Smooth muscle cell (in vitro differentiated cells): ENCODE measurements at regions not wholly inside any gene's neighbourhood (a gene's known extent, or its start where the extent isn't known, plus 50 kb on each side); places are given as distances from the start of the nearest gene placed in this dataset.

ENCODE experiments used
- DNase-seq: peaks from one replicate; lab custom pipeline; 2025; ENCODE audit not compliant: unreplicated experiment; lab: John Stamatoyannopoulos, UW
- H2AFZ ChIP-seq: fragments of 200-600 bp; sonication (generic); 2 replicates; pipeline ENCODE4 v1.6.0; 2016; ENCODE audit warnings: antibody characterized with exemption, low read depth, mild to moderate bottlenecking
- H3F3A ChIP-seq: fragments of 200-600 bp; sonication (generic); 2 replicates; pipeline ENCODE4 v1.6.0; 2017; ENCODE audit warnings: antibody characterized with exemption, low read depth
- H3K27ac ChIP-seq: fragments of 200-600 bp; sonication (generic); 2 replicates; pipeline ENCODE4 v1.5.1; 2016; ENCODE audit warnings: low read depth, mild to moderate bottlenecking
- H3K27me3 ChIP-seq: fragments of 200-600 bp; sonication (generic); 2 replicates; pipeline ENCODE4 v1.6.1; 2016; ENCODE audit warnings: low read depth, mild to moderate bottlenecking
- H3K36me3 ChIP-seq: fragments of 200-600 bp; sonication (generic); 2 replicates; pipeline ENCODE4 v1.5.1; 2016; ENCODE audit warnings: low read depth
- H3K4me1 ChIP-seq: fragments of 200-600 bp; sonication (generic); 2 replicates; pipeline ENCODE4 v1.5.1; 2016; ENCODE audit warnings: low read depth
- H3K4me2 ChIP-seq: fragments of 200-600 bp; sonication (generic); 2 replicates; pipeline ENCODE4 v1.6.0; 2016; ENCODE audit warnings: mild to moderate bottlenecking
- H3K4me3 ChIP-seq: fragments of 200-600 bp; sonication (generic); 2 replicates; pipeline ENCODE4 v1.5.1; 2016; ENCODE audit warnings: mild to moderate bottlenecking
- H3K79me2 ChIP-seq: fragments of 200-600 bp; sonication (generic); 2 replicates; pipeline ENCODE4 v1.6.0; 2016; ENCODE audit warnings: low read depth, mild to moderate bottlenecking
- H3K9ac ChIP-seq: fragments of 200-600 bp; sonication (generic); 2 replicates; pipeline ENCODE4 v1.6.0; 2016; ENCODE audit warnings: low read depth
- H3K9me3 ChIP-seq: fragments of 200-600 bp; sonication (generic); replicated peaks from 2 replicates; pipeline ENCODE4 v1.5.1; 2016; ENCODE audit warnings: low read depth
- H4K20me1 ChIP-seq: fragments of 200-600 bp; sonication (generic); 2 replicates; pipeline ENCODE4 v1.6.0; 2016; ENCODE audit warnings: low read depth
- WGBS: methylation state at CpG from one replicate; pipeline ENCODE4 v1.1.7; 2016; ENCODE audit warnings: low lambda C conversion rate; 5-methylcytosine and 5-hydroxymethylcytosine counted together
- TF ChIP-seq, protein P1 (sequence below): fragments of 200-600 bp; sonication (generic); IDR thresholded peaks from 2 replicates; pipeline ENCODE4 v1.5.1; 2017; ENCODE audit warnings: borderline replicate concordance, mild to moderate bottlenecking, antibody characterized with exemption; ENCODE audit not compliant: insufficient read depth, poor library complexity, severe bottlenecking

DNA sequence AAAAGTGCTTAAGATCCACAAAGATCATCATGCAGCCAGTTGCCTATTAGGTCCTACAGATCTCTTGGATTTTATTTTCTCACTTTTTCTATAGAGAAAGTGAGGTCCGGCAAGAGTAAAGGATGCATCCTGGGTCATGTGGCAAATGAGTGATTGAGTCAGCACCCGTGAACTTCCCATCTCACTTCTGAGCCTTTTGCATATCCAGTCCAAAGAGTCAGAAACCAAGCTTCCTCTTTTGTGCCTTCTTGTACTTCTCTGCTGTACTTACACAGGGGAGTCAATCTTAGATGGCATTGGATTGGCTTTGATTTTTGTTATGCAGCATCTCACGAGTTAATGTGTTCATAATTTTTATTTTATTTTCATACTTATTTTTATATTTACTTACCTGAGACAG lies 114.2 kb upstream of the IRX5 start:
- no peaks in the 10 kb centered on the region for H3K4me1 ChIP-seq
- H3F3A ChIP-seq = no peaks in the 10 kb centered on the region
- no peak overlapping the region for H3K4me2 ChIP-seq
- no peaks in the 10 kb centered on the region for H3K9me3 ChIP-seq
- no peak overlapping the region for H3K4me3 ChIP-seq
- no peaks in the 10 kb centered on the region for H3K36me3 ChIP-seq
- H2AFZ ChIP-seq = no peak overlapping the region
- whole genome bisulfite sequencing = 69% methylated on average over 3 of the region's 3 CpGs
- H3K9ac ChIP-seq = no peak overlapping the region
- H3K27ac ChIP-seq = no peak overlapping the region
- DNase-seq = no peak
- peaks cover 23% of the 10 kb centered on the region for H3K27me3 ChIP-seq
- TF ChIP-seq, protein P1, sequence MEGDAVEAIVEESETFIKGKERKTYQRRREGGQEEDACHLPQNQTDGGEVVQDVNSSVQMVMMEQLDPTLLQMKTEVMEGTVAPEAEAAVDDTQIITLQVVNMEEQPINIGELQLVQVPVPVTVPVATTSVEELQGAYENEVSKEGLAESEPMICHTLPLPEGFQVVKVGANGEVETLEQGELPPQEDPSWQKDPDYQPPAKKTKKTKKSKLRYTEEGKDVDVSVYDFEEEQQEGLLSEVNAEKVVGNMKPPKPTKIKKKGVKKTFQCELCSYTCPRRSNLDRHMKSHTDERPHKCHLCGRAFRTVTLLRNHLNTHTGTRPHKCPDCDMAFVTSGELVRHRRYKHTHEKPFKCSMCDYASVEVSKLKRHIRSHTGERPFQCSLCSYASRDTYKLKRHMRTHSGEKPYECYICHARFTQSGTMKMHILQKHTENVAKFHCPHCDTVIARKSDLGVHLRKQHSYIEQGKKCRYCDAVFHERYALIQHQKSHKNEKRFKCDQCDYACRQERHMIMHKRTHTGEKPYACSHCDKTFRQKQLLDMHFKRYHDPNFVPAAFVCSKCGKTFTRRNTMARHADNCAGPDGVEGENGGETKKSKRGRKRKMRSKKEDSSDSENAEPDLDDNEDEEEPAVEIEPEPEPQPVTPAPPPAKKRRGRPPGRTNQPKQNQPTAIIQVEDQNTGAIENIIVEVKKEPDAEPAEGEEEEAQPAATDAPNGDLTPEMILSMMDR = no peak
- H4K20me1 ChIP-seq = no peaks in the 10 kb centered on the region
- H3K79me2 ChIP-seq = no peaks in the 10 kb centered on the region

DNA sequence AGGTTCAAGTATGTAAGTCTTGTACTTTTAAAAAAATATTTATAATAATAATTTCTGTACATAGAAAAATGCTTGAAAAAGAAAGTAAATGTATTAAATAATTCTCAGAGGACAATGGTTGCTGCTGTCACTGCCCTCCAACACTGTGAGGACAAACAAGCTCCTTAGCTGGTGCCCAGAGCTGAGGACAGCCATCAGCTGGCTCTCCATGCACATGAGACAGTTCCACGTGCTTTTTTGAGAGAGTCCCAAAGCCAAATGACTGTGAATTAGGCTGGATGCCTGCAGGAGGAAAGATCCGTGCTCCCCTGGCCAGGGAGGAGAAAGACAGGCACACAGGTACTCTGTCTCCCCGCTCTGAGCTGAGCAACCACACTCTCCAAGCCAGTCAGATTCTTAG lies 115.5 kb upstream of the IRX5 start:
- TF ChIP-seq, protein P1 = no peak
- 86% methylated on average over 3 of the region's 3 CpGs for WGBS
- Histone ChIP-seq H3K79me2 (no peaks in the 10 kb centered on the region), H3K4me2 (no peak overlapping the region), H3K9me3 (no peaks in the 10 kb centered on the region), H3K4me1 (no peaks in the 10 kb centered on the region), H3F3A (no peaks in the 10 kb centered on the region), H3K4me3 (no peak overlapping the region), H2AFZ (no peak overlapping the region), H3K9ac (no peak overlapping the region), H3K36me3 (no peaks in the 10 kb centered on the region), H3K27ac (no peak overlapping the region), H4K20me1 (no peaks in the 10 kb centered on the region), H3K27me3 (peaks cover 32% of the 10 kb centered on the region)
- no peak for DNase-seq

DNA sequence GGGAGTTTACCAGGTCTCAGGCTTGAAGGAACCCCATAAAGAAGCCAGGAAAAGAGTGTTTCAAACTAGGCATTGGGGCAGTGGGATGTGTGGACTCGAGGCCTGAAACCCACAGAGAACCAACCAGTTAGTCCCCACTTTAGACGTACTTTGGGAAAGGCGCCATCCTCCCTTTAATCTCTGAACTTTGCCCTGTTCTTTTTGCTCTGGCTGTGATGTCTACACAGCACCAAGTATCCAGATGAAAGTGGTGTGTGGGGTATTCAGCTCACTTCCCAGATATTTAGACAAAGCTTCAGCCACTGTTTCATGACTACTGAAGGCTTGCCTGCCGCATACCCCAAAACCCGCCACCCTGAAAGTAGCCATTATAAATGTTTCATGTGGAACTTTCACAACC lies 116.9 kb upstream of the IRX5 start:
- 93% methylated on average over 5 of the region's 5 CpGs for WGBS
- H3K36me3 ChIP-seq = no peaks in the 10 kb centered on the region
- H4K20me1 ChIP-seq = no peaks in the 10 kb centered on the region
- no peaks in the 10 kb centered on the region for H3K4me1 ChIP-seq
- no peaks in the 10 kb centered on the region for H3K9me3 ChIP-seq
- no peak overlapping the region for H3K27ac ChIP-seq
- H3K27me3 ChIP-seq = peaks cover 46% of the 10 kb centered on the region
- TF ChIP-seq, protein P1 = no peak
- H3K4me2 ChIP-seq = no peak overlapping the region
- DNase-seq = no peak
- no peak overlapping the region for H3K4me3 ChIP-seq
- no peaks in the 10 kb centered on the region for H3K79me2 ChIP-seq
- H2AFZ ChIP-seq = no peak overlapping the region
- H3F3A ChIP-seq = no peaks in the 10 kb centered on the region
- no peak overlapping the region for H3K9ac ChIP-seq

DNA sequence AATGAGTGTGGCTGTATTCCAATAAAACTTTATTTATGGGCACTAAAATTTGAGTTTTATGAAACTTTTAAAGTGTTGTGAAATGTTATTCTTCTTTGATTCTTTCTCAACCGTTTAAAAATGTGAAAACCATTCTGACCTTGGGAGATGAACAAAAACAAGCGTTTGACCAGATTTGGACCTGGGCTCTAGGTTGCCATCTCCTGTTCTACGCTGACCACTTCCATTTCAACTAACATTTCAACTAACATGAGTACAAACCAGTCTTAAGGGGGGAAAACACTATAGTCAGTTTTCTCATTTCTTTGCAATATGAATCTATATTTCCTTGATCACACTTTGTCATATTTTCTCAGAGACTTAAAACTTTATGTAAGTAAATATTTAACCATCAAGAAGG lies 118.4 kb upstream of the IRX5 start:
- 75% methylated on average over 3 of the region's 3 CpGs for WGBS
- TF ChIP-seq, protein P1 = no peak

More for the DNA sequence above, 118.4 kb upstream of the IRX5 start:
- Histone ChIP-seq H3K4me1 (no peaks in the 10 kb centered on the region), H4K20me1 (no peaks in the 10 kb centered on the region), H3K9me3 (no peaks in the 10 kb centered on the region), H2AFZ (no peak overlapping the region), H3K4me2 (no peak overlapping the region), H3K27ac (no peak overlapping the region), H3K9ac (no peak overlapping the region), H3K79me2 (no peaks in the 10 kb centered on the region), H3F3A (no peaks in the 10 kb centered on the region), H3K27me3 (peaks cover 60% of the 10 kb centered on the region), H3K36me3 (no peaks in the 10 kb centered on the region), H3K4me3 (no peak overlapping the region)
- DNase-seq = no peak
